NCI-H2196 treated with DMSO at 0.1 percent for 48 hours (cell line): ENCODE measurements at regions not wholly inside any gene's neighbourhood (a gene's known extent, or its start where the extent isn't known, plus 50 kb on each side); places are given as distances from the start of the nearest gene placed in this dataset.

Experiments
- DNase-seq: peaks from one replicate; lab custom pipeline; 2025; ENCODE audit not compliant: unreplicated experiment; lab: John Stamatoyannopoulos, UW

- DNase-seq: no peak
Observed at GRCh38 chr12:66848967-66849366, 170.1 kb upstream of the GRIP1 start.

- no peak for DNase-seq
Observed at GRCh38 chr12:66851134-66851533, 172.3 kb upstream of the GRIP1 start.

- DNase-seq: no peak
Observed at GRCh38 chr12:66852091-66852490, 173.2 kb upstream of the GRIP1 start.

- no peak for DNase-seq
Observed at GRCh38 chr12:66852765-66853164, 173.9 kb upstream of the GRIP1 start.

- no peak for DNase-seq
Observed at GRCh38 chr12:66859751-66860440, 181.0 kb upstream of the GRIP1 start.

GRCh38 chr12:66860752-66861750 is 182.2 kb upstream of the GRIP1 start:
- DNase-seq: peak; percentile 24

GRCh38 chr12:66862356-66862985 is 183.6 kb upstream of the GRIP1 start:
- no peak for DNase-seq

GRCh38 chr12:66863276-66863675 is 184.4 kb upstream of the GRIP1 start:
- no peak for DNase-seq

GRCh38 chr12:66877925-66878324 is 199.0 kb upstream of the GRIP1 start:
- no peak for DNase-seq

GRCh38 chr12:66879409-66879808 is 200.5 kb upstream of the GRIP1 start:
- no peak for DNase-seq

GRCh38 chr12:66881386-66881785 is 202.5 kb upstream of the GRIP1 start:
- DNase-seq: no peak

GRCh38 chr12:66884091-66884490 is 205.2 kb upstream of the GRIP1 start:
- DNase-seq: no peak

- DNase-seq: no peak
Observed at GRCh38 chr12:66885115-66885875, 206.4 kb upstream of the GRIP1 start.

GRCh38 chr12:66896797-66897196 is 217.9 kb upstream of the GRIP1 start:
- no peak for DNase-seq

GRCh38 chr12:66898700-66899469 is 220.0 kb upstream of the GRIP1 start:
- DNase-seq: no peak

GRCh38 chr12:66899588-66899987 is 220.7 kb upstream of the GRIP1 start:
- no peak for DNase-seq

- DNase-seq: no peak
Observed at GRCh38 chr12:66900616-66901015, 221.7 kb upstream of the GRIP1 start.

GRCh38 chr12:66901138-66901932 is 222.5 kb upstream of the GRIP1 start:
- no peak for DNase-seq

- no peak for DNase-seq
Observed at GRCh38 chr12:66902020-66902419, 223.1 kb upstream of the GRIP1 start.
